OCI-LY1 (cell line): ENCODE measurements at regions not wholly inside any gene's neighbourhood (a gene's known extent, or its start where the extent isn't known, plus 50 kb on each side); places are given as distances from the start of the nearest gene placed in this dataset.
A peak's percentile ranks its signal among the peaks of the same experiment; 100 is the strongest.

ENCODE experiments used
- H2AFZ ChIP-seq: fragments of 200-600 bp; sonication (generic), shearing (Covaris generic); 2 replicates; pipeline ENCODE4 v1.6.0; 2014; ENCODE audit warnings: antibody characterized with exemption, mild to moderate bottlenecking, low read length
- H3F3A ChIP-seq: fragments of 200-600 bp; sonication (generic), shearing (Covaris generic); 2 replicates; pipeline ENCODE4 v1.6.0; 2014; ENCODE audit warnings: mild to moderate bottlenecking, antibody characterized with exemption, low read length, moderate library complexity; ENCODE audit not compliant: insufficient read depth
- H3K27ac ChIP-seq: fragments of 200-600 bp; sonication (generic); 2 replicates; pipeline ENCODE4 v1.5.1; 2014; ENCODE audit warnings: low read length, mixed run types, mild to moderate bottlenecking, low read depth; ENCODE audit not compliant: poor library complexity, severe bottlenecking
- H3K27me3 ChIP-seq: fragments of 200-600 bp; sonication (generic); 2 replicates; pipeline ENCODE4 v1.6.0; 2014; ENCODE audit warnings: antibody characterized with exemption, mild to moderate bottlenecking, low read length, moderate library complexity; ENCODE audit not compliant: insufficient read depth
- H3K36me3 ChIP-seq: fragments of 200-600 bp; sonication (generic); 2 replicates; pipeline ENCODE4 v1.6.1; 2014; ENCODE audit warnings: mild to moderate bottlenecking, antibody characterized with exemption, low read length, moderate library complexity, mixed read lengths; ENCODE audit not compliant: insufficient read depth
- H3K4me1 ChIP-seq: fragments of 200-600 bp; sonication (generic); 2 replicates; pipeline ENCODE4 v1.5.1; 2014; ENCODE audit warnings: mild to moderate bottlenecking, low read length, moderate library complexity; ENCODE audit not compliant: insufficient read depth, severe bottlenecking
- H3K4me2 ChIP-seq: fragments of 200-600 bp; sonication (generic), shearing (Covaris generic); 2 replicates; pipeline ENCODE4 v1.6.1; 2014; ENCODE audit warnings: low read length
- H3K4me3 ChIP-seq: fragments of 200-600 bp; sonication (generic); 2 replicates; pipeline ENCODE4 v1.5.1; 2014; ENCODE audit warnings: low read length, low read depth, mild to moderate bottlenecking, mixed read lengths; ENCODE audit not compliant: poor library complexity, severe bottlenecking
- H3K79me2 ChIP-seq: fragments of 200-600 bp; shearing (Covaris generic); 2 replicates; pipeline ENCODE4 v1.6.1; 2016; ENCODE audit warnings: mixed run types, low read length, mixed read lengths; ENCODE audit not compliant: insufficient read depth
- H3K9ac ChIP-seq: fragments of 200-600 bp; sonication (generic), shearing (Covaris generic); 2 replicates; pipeline ENCODE4 v1.6.1; 2014; ENCODE audit warnings: mild to moderate bottlenecking, low read length, mixed read lengths
- H3K9me2 ChIP-seq: fragments of 200-600 bp; sonication (generic), shearing (Covaris generic); 2 replicates; pipeline ENCODE4 v1.6.1; 2014; ENCODE audit warnings: low read depth, mild to moderate bottlenecking, low read length, mixed read lengths
- H3K9me3 ChIP-seq: fragments of 200-600 bp; shearing (Covaris generic); 2 replicates; pipeline ENCODE4 v1.6.1; 2014; ENCODE audit warnings: low read length, mixed read lengths
- H4K20me1 ChIP-seq: fragments of 200-600 bp; sonication (generic), shearing (Covaris generic); 2 replicates; pipeline ENCODE4 v1.6.0; 2016; ENCODE audit warnings: mild to moderate bottlenecking, low read length; ENCODE audit not compliant: insufficient read depth
- EZH2 ChIP-seq: fragments of 200-600 bp; sonication (generic), shearing (Covaris generic); IDR thresholded peaks from 2 replicates; pipeline ENCODE4 v1.8.0; 2017; ENCODE audit warnings: borderline replicate concordance, mixed run types, mild to moderate bottlenecking, antibody characterized with exemption, low read length, moderate library complexity, mixed read lengths
- TF ChIP-seq, protein P1 (sequence below): fragments of 200-600 bp; sonication (generic), shearing (Covaris generic); IDR thresholded peaks from 2 replicates; pipeline ENCODE4 v1.5.1; 2017; ENCODE audit warnings: mild to moderate bottlenecking, antibody characterized with exemption, low read length, moderate library complexity, mixed read lengths

DNA sequence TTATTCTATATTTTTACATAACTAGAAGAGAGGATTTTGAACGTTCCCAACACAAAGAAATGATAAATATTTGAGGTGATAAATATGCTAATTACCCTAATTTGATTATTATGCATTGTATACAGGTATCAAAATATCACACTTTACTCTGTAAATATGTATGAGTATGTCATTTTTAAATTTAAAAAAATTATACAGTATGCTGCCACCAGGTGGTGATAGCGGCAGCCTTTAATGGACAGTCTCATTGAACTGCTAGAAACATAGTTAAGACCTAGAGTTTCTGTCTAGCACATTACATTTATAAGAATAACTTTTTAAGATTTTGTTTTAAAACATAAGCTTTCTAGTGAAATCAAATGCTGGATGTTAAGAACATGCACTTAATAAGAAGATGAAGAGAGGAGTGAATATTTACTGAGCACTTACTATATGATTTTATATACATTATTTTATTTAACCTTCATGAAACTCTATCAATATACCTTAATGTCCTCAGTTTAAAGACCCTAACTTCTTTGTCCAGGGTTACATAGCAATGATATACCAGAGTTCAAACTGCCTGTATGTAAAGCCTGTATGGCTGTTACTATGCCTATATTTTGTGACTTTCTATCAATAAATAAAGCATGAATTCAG lies 207.1 kb downstream of the NUF2 start:
- TF ChIP-seq EZH2: no peak
- TF ChIP-seq, protein P1, sequence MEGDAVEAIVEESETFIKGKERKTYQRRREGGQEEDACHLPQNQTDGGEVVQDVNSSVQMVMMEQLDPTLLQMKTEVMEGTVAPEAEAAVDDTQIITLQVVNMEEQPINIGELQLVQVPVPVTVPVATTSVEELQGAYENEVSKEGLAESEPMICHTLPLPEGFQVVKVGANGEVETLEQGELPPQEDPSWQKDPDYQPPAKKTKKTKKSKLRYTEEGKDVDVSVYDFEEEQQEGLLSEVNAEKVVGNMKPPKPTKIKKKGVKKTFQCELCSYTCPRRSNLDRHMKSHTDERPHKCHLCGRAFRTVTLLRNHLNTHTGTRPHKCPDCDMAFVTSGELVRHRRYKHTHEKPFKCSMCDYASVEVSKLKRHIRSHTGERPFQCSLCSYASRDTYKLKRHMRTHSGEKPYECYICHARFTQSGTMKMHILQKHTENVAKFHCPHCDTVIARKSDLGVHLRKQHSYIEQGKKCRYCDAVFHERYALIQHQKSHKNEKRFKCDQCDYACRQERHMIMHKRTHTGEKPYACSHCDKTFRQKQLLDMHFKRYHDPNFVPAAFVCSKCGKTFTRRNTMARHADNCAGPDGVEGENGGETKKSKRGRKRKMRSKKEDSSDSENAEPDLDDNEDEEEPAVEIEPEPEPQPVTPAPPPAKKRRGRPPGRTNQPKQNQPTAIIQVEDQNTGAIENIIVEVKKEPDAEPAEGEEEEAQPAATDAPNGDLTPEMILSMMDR: peak; percentile 49

DNA sequence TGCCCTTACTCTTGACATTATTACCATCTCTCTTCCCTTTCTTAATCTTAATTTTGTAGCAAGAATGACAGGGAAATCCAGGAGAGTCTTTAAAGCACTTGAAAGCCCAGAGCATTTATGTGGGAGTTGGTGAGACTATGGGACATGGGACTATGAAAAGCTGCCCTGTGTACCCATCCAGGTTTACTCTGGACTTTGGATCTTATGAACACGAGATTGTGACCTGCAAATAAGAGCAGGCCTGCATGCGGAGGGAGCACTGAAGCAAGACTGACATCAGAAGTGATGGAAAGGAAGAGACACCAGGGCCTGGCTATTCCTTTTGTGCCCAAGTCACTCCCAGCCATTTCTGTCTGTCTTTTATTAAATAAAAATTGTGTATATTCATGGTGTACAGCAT lies 209.6 kb downstream of the NUF2 start:
- no peak overlapping the region for H3K9ac ChIP-seq
- no peak overlapping the region for H2AFZ ChIP-seq
- no peak overlapping the region for H3K4me3 ChIP-seq
- H3K27ac ChIP-seq: no peak overlapping the region
- H4K20me1 ChIP-seq: no peaks in the 10 kb centered on the region
- H3K4me2 ChIP-seq: no peak overlapping the region
- H3K4me1 ChIP-seq: peaks cover 22% of the 10 kb centered on the region
- H3K9me2 ChIP-seq: no peaks in the 10 kb centered on the region
- TF ChIP-seq, protein P1: no peak
- TF ChIP-seq EZH2: no peak
- no peaks in the 10 kb centered on the region for H3K36me3 ChIP-seq
- no peaks in the 10 kb centered on the region for H3K9me3 ChIP-seq
- H3F3A ChIP-seq: no peaks in the 10 kb centered on the region
- H3K27me3 ChIP-seq: no peaks in the 10 kb centered on the region
- H3K79me2 ChIP-seq: no peaks in the 10 kb centered on the region

More for the DNA sequence above, 207.1 kb downstream of the NUF2 start:
- H3F3A ChIP-seq: no peaks in the 10 kb centered on the region
- no peaks in the 10 kb centered on the region for H4K20me1 ChIP-seq
- H3K36me3 ChIP-seq: no peaks in the 10 kb centered on the region
- no peak overlapping the region for H3K9ac ChIP-seq
- H3K27me3 ChIP-seq: no peaks in the 10 kb centered on the region
- H3K79me2 ChIP-seq: no peaks in the 10 kb centered on the region
- no peak overlapping the region for H3K4me3 ChIP-seq
- H3K9me3 ChIP-seq: no peaks in the 10 kb centered on the region
- no peaks in the 10 kb centered on the region for H3K9me2 ChIP-seq
- H3K4me2 ChIP-seq: no peak overlapping the region
- peaks cover 12% of the 10 kb centered on the region for H3K4me1 ChIP-seq
- no peak overlapping the region for H3K27ac ChIP-seq
- no peak overlapping the region for H2AFZ ChIP-seq

DNA sequence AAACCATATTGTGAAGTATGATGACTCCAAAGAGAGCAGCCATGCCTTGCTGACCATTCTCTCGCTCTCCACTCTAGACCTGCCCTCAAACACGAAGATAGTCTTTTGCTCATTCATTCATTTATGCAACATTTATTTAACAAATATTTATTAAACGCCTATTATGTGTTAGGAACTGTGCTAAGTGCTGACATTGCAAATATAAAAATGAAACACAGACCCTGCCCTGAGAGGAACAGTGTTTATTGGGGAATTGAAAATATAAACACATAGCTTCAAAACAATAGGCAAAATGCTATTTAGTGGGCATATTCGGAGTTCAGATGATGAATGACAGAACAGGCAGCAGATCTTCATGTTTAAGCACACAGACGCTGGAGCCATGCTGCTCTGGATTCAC lies 213.6 kb downstream of the NUF2 start:
- Histone ChIP-seq H3K4me3 (no peak overlapping the region), H3K4me2 (no peak overlapping the region), H3K9ac (no peak overlapping the region), H3K9me2 (no peaks in the 10 kb centered on the region), H3K79me2 (no peaks in the 10 kb centered on the region), H3F3A (no peaks in the 10 kb centered on the region), H4K20me1 (no peaks in the 10 kb centered on the region), H3K36me3 (no peaks in the 10 kb centered on the region), H3K27ac (no peak overlapping the region), H3K27me3 (no peaks in the 10 kb centered on the region), H3K4me1 (peaks cover 22% of the 10 kb centered on the region), H2AFZ (no peak overlapping the region), H3K9me3 (no peaks in the 10 kb centered on the region)
- TF ChIP-seq, protein P1: no peak
- TF ChIP-seq EZH2: no peak
